ENCODE measurements at regions not wholly inside any gene's neighbourhood (a gene's known extent, or its start where the extent isn't known, plus 50 kb on each side); places are given as distances from the start of the nearest gene placed in this dataset.

GRCh38 chr3:88478460-88478859 lies 328.7 kb downstream of the C3orf38 start:
- TF ChIP-seq CTCF (IDR thresholded peaks at IDR 0.05) (no peak), POLR2A (IDR thresholded peaks at IDR 0.05) (no peak)
